NCI-H2196 treated with DMSO at 0.1 percent for 48 hours (cell line): ENCODE measurements at regions not wholly inside any gene's neighbourhood (a gene's known extent, or its start where the extent isn't known, plus 50 kb on each side); places are given as distances from the start of the nearest gene placed in this dataset.

Experiments used
- DNase-seq: peaks from one replicate; lab custom pipeline; 2025; ENCODE audit not compliant: unreplicated experiment; lab: John Stamatoyannopoulos, UW

GRCh38 chr4:100809506-100809905, 291.7 kb upstream of the EMCN start:
- no peak for DNase-seq

DNA sequence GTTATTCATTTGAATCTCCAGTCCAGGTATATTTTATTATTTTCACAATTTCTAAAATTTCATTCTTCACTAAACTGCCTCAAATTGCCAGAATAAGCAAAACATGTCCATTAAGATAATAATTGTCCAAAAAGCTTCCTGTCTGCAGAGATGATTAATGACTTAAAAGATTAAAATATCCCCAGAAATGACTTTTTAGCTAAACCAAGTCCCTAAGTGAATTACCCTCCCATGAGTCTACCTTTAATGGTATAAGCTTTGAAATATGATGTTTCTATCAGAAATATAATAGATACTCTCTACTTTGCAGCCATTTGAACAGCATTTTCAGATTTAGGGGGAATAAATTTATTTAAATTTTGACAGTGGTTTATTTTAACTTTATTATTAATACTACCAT, 289.2 kb upstream of the EMCN start:
- no peak for DNase-seq

DNA sequence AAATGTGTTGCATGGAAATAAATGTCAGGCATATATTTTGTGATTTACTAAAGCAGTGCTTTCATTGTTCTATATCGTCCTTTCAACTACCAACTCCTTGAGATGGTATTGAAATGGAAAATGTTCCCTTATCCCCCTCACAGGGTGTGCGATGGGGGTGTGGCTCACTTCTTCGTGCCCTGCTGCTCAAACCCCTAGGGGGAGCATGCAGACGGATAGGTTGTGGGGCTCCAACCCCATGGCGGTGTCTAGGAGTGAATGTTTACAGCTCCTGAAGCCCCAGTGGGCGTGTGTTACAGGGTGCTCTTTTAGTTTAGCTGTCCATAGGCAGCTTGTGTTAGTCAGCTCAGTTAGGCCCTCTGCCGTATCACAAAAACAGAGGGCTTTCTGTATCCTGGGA, 287.7 kb upstream of the EMCN start:
- no peak for DNase-seq

DNA sequence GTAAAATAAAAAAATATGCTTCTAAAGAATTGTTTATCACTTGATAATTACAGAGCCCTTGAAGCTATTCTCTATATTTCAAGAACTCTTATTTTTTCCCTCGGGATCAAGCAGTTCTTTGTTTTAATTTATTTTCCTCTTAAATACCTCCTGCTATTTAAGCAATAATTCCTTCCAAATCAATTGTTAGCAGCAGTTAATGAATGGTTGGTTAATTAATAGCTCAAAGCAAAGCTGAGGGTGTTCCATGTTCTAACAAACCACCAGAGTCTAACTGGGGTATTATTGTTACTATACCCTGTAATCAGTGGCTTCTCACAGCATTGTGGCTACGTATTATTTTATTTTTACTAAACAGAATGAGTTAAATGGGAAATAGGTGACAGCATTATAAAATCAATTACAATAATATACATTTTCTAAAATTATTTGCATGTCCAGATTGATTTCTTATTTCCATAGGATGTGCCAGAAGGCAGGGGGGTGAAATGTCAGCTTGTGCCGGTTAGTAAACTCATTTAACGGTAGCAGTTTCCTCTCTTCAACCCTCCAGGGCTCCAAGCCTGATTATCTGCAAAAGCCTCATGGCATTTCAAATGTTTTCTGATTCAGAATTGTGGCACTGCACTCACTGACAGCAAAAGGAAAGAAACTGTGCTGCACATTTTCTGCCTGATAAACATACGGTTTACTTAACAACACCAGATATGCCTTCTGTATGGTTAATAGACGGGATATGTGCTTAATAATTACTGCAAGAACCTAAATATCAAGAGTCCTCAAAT, 286.9 kb upstream of the EMCN start:
- DNase-seq, result no peak

GRCh38 chr4:100803751-100804150, 285.9 kb upstream of the EMCN start:
- no peak for DNase-seq

DNA sequence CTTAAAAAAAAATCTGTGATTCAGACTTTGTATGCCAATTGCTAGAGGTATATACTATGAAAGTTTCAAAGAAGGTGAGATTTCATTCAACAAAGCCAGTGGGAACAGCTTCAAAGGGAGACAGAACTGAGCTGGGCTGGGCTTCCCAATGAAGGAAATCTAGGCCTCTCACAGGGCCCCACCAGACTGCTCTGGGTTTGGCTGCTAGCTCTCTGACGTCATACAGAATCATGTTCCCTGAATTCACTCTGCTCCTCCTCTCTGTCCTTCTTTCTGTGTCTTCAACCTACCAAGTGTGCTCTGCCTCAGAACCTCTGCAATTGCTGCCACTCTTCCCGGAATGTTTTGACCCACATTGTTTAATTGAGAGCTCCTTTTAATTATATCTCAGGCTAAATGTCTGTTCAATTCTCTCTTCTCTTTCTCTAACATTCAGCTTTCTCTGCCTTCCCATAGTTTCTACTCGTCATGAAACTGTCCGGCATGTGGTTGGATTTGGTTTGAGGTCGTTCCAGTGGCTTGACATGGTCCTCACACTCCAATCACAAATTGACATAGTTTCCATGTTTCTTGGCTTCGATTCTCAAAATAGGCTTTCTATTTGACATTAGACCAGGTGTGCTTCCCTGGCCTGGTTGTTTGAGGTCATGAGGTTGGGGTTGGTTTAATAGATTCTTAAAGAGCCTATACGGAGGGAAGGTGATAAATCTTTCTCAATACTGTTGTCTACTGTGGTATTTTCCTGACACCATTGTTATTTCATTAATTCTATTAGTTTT, 282.1 kb upstream of the EMCN start:
- DNase-seq, result no peak

DNA sequence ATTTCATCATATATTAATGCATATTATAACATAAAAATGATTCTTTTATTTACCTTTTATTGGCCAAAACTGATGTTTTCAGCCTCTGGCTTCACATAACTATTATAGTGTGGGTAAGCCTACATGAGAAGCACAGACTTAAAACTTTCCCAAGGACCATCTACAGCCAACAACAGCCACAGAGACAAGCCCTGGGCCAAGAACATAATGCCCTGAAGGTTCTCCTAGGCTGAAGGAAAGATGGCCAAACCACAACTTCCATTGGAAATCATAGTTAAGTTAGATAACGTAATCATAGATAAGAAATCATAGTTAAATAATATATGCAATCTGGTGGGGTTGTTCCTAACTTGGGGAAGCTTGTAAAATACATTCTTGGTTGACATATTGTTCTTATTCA, 280.0 kb upstream of the EMCN start:
- DNase-seq, result no peak

DNA sequence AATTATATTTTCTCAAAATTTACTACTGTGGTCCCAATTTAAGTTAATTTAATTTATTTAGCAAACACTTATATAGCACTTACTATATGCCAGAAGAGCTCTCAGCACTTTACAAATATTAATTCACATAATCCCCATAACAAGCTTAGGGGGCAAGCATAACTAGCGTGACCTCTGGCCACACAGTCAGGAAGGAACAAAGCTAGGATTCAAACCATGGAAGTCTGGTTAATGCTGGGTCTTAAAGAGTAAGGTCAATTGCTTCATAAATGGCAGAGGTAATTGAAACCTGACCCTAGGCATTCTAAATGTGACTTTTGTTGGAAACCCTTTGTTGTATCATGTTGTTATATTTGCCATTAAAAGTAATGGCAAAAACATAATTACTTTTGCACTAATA, 279.5 kb upstream of the EMCN start:
- DNase-seq, result no peak

- DNase-seq, result no peak
Observed at GRCh38 chr4:100796332-100796731, 278.5 kb upstream of the EMCN start.

GRCh38 chr4:100795581-100795980, 277.8 kb upstream of the EMCN start:
- DNase-seq, result no peak

DNA sequence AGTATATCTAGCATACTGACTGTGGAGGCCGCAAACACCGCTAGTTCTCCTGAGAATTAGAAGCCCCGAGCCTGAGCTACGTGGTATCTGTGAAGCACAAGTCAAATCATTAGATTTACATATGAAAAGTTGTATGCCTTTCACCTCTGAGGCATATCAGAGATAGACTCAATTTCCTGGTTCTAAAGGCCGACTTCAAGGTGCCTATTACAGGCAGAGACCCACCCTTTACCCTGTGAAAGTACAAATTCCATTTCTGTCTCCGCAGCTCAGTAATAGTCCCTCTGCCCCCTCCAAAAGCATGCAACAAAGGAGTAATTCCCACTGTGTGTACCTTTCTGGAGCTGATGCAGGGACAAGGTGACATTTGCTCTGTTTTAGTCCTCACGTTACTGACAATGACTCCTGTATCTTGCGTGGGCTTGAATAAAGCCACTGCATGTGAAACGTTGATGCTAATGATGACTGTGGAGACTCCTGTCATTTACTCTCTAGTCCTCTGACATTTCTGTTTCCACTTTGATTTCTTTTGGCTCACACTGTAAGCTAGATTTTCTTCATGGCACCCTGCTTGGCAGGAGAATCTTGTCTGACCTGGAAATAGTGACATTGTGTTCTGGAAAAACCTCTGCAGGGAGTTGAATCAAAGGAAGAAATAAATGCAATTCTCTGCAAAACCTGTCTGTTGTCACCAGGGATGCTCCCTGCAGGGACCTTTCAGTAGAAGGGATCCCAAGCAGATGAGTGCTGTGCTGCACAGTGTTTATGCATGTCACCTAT, 273.2 kb upstream of the EMCN start:
- no peak for DNase-seq

- DNase-seq, result no peak
Observed at GRCh38 chr4:100789991-100790390, 272.2 kb upstream of the EMCN start.

GRCh38 chr4:100786481-100786880, 268.7 kb upstream of the EMCN start:
- no peak for DNase-seq

DNA sequence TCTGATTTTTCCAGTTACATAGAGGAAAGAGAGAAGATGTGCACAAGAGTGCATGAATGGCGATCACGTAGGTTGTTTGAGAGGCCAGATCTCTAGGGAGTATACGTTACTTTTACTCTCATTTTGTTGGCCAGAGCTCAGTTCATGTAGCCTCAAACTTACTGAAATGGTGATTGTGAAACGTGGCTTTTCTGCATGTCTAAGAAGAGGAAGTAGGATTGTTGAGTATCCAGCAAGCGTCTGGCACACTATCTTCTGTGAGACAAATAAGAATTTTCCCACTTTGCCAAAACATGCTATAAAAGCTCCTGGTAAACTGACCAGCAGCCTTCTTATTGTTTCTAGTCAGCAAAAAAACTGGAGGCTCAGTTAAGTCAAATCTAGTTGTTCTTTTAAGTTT, 264.5 kb upstream of the EMCN start:
- no peak for DNase-seq

GRCh38 chr4:100781435-100781834, 263.6 kb upstream of the EMCN start:
- DNase-seq, result no peak

DNA sequence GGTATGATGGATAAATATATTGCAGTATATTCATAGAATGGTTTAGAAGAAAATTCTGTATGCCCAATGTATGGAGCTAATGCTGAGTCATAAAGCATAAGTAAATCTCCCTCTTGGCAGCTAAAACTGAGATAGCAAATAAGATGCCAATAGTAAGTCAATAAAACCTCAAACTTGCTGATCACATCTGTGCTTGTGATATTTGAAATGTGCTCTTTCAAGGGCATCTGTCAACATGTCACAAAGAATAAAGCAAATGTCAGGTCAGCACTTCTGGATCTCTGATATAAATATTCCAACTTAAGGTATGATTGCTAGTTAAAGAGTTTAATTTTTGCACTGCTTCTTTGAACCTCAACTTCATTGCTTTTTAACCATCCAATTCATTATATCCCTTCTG, 262.3 kb upstream of the EMCN start:
- DNase-seq, result no peak

GRCh38 chr4:100778431-100778830, 260.6 kb upstream of the EMCN start:
- no peak for DNase-seq

DNA sequence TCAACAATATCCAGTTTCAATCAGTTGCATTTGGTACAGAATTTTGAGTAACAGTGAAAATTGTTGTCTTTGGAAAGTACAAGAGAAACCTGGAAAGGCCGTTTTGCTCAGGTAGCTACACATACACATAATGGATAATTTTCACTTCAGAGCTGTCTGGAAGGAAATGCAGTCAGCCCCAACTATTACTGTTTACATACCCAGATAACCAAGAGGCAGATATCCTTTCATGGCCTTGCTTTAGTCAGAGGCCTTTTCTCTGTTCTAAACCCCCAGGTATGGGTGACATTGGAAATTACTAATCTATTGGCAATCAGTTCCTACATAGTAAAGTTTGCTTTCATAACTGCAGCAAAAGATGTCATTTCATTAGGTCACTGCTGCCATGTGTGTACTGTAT, 244.9 kb upstream of the EMCN start:
- DNase-seq, result no peak

DNA sequence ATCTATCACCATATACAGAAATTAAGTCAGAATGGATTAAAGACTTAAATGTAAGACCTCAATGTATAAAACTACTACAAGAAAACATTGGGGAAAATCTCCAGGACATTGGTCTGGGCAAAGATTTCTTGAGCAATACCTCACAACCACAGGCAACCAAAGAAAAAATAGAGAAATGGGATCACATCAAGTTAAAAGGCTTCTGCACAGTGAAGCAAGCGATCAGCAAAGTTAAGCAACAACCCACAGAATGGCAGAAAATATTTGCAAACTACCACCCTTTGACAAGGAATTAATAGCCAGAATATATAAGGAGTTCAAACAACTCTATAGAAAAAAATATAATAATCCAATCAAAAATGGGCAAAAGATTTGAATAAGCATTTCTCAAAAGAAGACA, 236.9 kb upstream of the EMCN start:
- DNase-seq, result no peak

DNA sequence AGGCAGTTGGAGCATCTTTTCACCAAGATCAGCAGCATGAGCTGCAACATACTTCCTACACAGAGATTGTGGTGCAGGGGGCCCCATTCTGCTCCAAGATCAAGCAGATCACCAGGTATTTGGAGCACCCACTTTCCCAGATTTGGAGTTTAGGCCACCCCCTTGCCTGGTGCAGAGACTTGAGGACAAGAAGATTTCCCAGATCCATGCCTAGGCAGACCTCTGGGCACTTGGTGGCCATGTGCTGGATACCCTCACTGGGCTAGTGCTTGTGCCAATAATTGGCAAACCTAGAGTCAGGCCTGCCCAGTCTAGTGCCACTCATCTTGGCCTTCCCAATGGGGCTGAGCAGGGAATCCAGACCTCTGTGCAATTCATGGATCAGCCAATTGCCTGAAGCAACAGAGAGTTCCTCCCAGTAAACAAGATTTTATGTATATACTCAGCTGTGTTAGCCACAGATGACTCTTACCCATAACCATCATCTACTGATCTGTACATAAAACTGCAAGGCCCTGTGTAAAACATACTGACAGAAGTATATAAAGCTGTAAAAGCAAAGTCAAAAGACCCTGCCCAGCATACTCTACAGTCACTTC, 228.4 kb upstream of the EMCN start:
- no peak for DNase-seq

GRCh38 chr4:100742045-100742444, 224.2 kb upstream of the EMCN start:
- DNase-seq, result no peak
